SHP77 (cell line): ENCODE measurements at regions not wholly inside any gene's neighbourhood (a gene's known extent, or its start where the extent isn't known, plus 50 kb on each side); places are given as distances from the start of the nearest gene placed in this dataset.
"Not testable (repeated sequence)": the region's sequence is repeated elsewhere in the genome, so short reads cannot be mapped to it uniquely, and the experiment has no call there.

Experiments used
- DNase-seq, 2 experiments: peaks; one replicate each; lab custom pipeline; 2025; lab: John Stamatoyannopoulos, UW

- DNase-seq, result no peak
These were observed 205.1 kb downstream of the NUFIP1 start for GRCh38 chr13:44783994-44784707.

- DNase-seq, result no peak
These were observed 204.6 kb upstream of the TSC22D1 start for GRCh38 chr13:44780591-44781280.

GRCh38 chr13:44778761-44779484 lies 202.8 kb upstream of the TSC22D1 start:
- no peak for DNase-seq

- DNase-seq, result not testable (repeated sequence)
These were observed 199.2 kb upstream of the TSC22D1 start for GRCh38 chr13:44775290-44775689.

DNA sequence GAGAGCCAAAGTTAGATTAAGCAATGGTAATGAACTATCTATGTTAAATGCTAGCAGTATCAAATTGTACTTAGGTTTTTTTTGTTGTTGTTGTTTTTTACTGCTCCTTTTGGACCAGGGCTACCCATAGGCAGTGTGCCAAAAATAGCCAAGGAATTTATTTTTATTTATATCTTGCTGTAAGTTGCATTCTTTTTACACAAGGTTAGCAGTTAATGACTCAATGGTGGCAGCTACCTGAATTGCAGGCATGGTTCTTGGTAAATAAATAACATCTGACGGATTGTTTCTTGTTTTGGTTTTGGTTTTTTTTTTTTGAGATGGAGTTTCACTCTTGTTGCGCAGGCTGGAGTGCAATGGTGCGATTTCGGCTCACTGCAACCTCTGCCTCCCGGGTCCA lies 194.8 kb upstream of the TSC22D1 start:
- DNase-seq, result no peak

DNA sequence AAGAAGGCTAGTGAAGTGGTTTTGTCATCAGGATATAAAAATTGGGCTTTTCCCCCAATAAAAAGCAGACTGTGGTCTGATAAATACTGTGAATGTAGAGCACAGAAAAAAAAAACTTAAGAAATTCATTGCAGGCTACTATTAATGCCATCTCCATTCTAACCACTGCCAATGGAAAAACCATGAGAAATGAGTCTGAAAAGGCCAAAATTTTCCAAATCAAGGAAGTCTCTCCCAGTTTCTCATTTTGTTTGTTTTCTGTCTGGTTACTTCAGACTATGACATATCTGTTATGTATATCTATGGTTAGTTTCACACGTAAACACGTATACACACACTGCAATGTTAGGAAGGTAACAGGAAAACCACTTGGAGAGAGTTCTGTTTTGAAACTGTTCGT lies 193.6 kb upstream of the TSC22D1 start:
- DNase-seq, result no peak

DNA sequence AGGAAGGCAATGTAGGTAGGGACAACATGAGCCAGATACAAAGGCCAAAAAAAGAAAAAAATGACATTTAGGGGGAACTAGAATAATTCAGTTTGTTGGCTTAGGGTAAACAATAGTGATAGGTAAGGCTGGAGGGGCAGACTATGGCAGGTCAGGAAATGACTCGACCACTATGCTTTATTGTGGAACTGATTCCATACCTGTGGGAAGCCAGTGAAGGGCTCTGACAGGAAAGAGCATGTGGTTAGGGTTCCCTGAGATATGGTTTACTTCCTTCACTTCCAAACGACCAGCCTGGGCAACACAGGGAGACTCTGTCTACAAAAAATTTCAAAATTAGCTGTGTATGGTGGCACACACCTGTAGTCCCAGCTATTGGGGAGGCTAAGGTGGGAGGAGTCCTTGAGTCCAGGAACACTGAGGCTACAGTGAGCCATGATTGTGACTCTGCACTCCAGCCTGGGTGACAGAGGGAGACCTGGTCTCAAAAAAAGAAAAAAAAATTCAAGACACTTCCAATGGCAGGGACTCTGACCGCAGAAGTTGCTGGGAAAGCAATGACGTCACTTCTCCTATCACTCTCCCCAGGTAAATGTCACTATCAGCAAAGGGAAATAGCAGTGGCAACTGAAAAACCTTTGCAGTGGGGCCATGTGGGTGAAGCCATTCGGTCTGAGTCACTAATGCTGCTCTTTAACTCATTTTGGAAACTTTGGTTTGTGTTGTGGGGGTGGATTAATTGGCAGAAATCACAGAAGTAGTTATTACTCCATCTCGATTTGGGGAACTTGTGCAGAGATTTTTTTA lies 192.8 kb upstream of the TSC22D1 start:
- DNase-seq, result no peak

DNA sequence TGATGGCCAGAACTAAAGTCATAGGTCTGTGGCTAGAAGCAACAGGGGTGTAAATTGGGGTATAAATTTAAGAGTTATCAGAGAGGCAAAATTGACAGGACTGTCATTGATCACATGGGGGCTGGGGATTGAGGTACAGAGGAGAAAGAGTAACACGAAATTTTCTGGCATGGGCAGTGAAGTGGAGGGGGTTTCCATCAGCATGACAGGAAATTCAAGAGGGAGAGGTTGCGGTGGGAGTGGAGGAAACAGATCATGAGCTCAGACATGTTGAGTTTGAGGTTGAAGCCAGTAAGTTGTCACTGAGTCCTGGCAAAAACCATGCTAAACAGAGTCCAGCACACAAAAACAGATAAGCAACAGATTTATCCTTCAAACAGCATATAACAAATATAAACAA lies 192.1 kb upstream of the TSC22D1 start:
- no peak for DNase-seq

GRCh38 chr13:44765001-44765471 lies 188.9 kb upstream of the TSC22D1 start:
- no peak for DNase-seq

- no peak for DNase-seq
These were observed 188.2 kb upstream of the TSC22D1 start for GRCh38 chr13:44764302-44764692.

GRCh38 chr13:44763615-44764301 lies 187.6 kb upstream of the TSC22D1 start:
- no peak for DNase-seq

GRCh38 chr13:44762911-44763310 lies 186.8 kb upstream of the TSC22D1 start:
- no peak for DNase-seq

DNA sequence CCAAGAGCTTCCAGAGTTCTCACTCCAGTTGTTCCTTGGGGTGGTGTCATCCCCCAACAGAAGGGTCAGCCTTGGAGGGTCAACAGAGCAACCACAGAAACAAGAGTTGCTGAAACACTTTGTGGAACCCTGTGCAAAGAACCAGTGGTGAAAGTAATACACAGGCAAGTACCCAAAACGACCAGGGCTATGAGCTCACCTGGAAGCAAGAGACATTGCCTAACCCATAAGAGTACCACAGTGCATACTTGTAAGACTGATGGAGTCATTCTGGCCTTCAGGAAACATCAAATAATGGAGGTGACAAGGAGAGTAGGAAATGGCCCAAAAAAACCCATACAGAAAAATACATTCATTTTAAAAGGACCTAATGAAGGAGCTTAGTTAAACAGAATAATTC lies 184.3 kb upstream of the TSC22D1 start:
- no peak for DNase-seq

- peak in 1 of 2 experiments; percentile 10 for DNase-seq
These were observed 183.5 kb upstream of the TSC22D1 start for GRCh38 chr13:44759384-44760360.

GRCh38 chr13:44758630-44759383 lies 182.7 kb upstream of the TSC22D1 start:
- peak in 1 of 2 experiments; percentile 7 for DNase-seq

GRCh38 chr13:44757671-44758070 lies 181.5 kb upstream of the TSC22D1 start:
- DNase-seq, result no peak

- no peak for DNase-seq
These were observed 180.2 kb upstream of the TSC22D1 start for GRCh38 chr13:44756276-44756810.

GRCh38 chr13:44755872-44756271 lies 179.7 kb upstream of the TSC22D1 start:
- DNase-seq, result no peak

DNA sequence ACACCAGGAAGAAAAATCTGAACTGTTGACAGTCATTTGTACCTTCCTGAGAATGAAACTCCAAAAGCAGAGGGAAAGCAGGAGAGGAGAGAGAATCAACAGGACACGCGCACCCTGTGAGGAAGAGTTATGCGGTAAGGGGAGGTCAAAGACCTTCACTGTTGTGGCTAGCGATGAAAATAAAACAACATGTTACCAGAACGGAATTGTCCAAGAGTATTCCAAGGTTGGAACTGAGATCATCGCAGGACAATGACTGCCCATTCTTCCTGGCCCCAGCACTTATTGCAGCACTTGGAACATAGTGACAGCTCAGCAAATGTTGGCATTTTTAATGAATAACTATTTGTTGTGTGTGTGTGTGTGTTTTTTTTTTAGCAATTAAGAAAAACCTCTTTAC lies 176.0 kb upstream of the TSC22D1 start:
- no peak for DNase-seq
